Endodermal cell (in vitro differentiated cells): ENCODE measurements at regions not wholly inside any gene's neighbourhood (a gene's known extent, or its start where the extent isn't known, plus 50 kb on each side); places are given as distances from the start of the nearest gene placed in this dataset.

ENCODE experiments used
- DNase-seq: peaks from one replicate; pipeline ENCODE4 v3.0.0-alpha.2; 2017
- H3K27ac ChIP-seq: 2 replicates; pipeline ENCODE4 v1.5.1; 2013; ENCODE audit warnings: mild to moderate bottlenecking, low read depth, low read length, moderate library complexity
- H3K27me3 ChIP-seq: 2 replicates; pipeline ENCODE4 v1.6.1; 2013; ENCODE audit warnings: mild to moderate bottlenecking, low read length, moderate library complexity; ENCODE audit not compliant: insufficient read depth, control insufficient read depth, poor library complexity, severe bottlenecking
- H3K36me3 ChIP-seq: 2 replicates; pipeline ENCODE4 v1.7.0; 2013; ENCODE audit warnings: mild to moderate bottlenecking, low read length, moderate library complexity; ENCODE audit not compliant: control insufficient read depth, insufficient read depth
- H3K4me1 ChIP-seq: one replicate; pipeline ENCODE4 v1.7.0; 2013; ENCODE audit warnings: low read length; ENCODE audit not compliant: control insufficient read depth, insufficient read depth
- H3K4me3 ChIP-seq: 2 replicates; pipeline ENCODE4 v1.5.1; 2013; ENCODE audit warnings: mild to moderate bottlenecking, low read length, moderate library complexity
- H3K9ac ChIP-seq: 2 replicates; pipeline ENCODE4 v1.6.1; 2013; ENCODE audit warnings: mild to moderate bottlenecking, low read length, moderate library complexity; ENCODE audit not compliant: poor library complexity, severe bottlenecking; ENCODE audit errors: extremely low read depth
- H3K9me3 ChIP-seq: 2 replicates; pipeline ENCODE4 v1.6.1; 2013; ENCODE audit warnings: mild to moderate bottlenecking, low read length, moderate library complexity; ENCODE audit not compliant: control insufficient read depth
- H3K27ac Mint-ChIP-seq: 2 replicates; pipeline ENCODE4 v1.8.0; 2020; ENCODE audit warnings: mixed read lengths
- H3K27me3 Mint-ChIP-seq: 2 replicates; pipeline ENCODE4 v1.8.0; 2021; ENCODE audit warnings: mild to moderate bottlenecking, mixed read lengths; ENCODE audit not compliant: insufficient read depth
- H3K36me3 Mint-ChIP-seq: 2 replicates; pipeline ENCODE4 v1.8.0; 2020; ENCODE audit warnings: low read depth, mixed read lengths
- H3K4me1 Mint-ChIP-seq: 2 replicates; pipeline ENCODE4 v1.8.0; 2020; ENCODE audit warnings: mixed read lengths
- H3K4me3 Mint-ChIP-seq: 2 replicates; pipeline ENCODE4 v1.8.0; 2020; ENCODE audit warnings: mild to moderate bottlenecking, moderate library complexity, mixed read lengths
- H3K9me3 Mint-ChIP-seq: 2 replicates; pipeline ENCODE4 v1.8.0; 2020; ENCODE audit warnings: mild to moderate bottlenecking, mixed read lengths
- CTCF ChIP-seq: fragments of 200-600 bp; sonication (generic); conservative IDR thresholded peaks from 2 replicates; pipeline ENCODE4 v1.5.0; 2021; ENCODE audit warnings: antibody characterized with exemption, mild to moderate bottlenecking
- WGBS, 2 experiments: methylation state at CpG; one replicate each; pipeline versions ENCODE4 v1.1.5 to v1.1.7; 2013; ENCODE audit warnings: missing lambda C conversion rate in 2 of 2, mixed read lengths in 1 of 2; ENCODE audit not compliant: insufficient coverage in 1 of 2, insufficient read length in 1 of 2; 5-methylcytosine and 5-hydroxymethylcytosine counted together

GRCh38 chr6:154579485-154579884 lies 69.0 kb upstream of the CNKSR3 start:
- Histone ChIP-seq H3K36me3 (no peaks in the 10 kb centered on the region), H3K4me1 (no peaks in the 10 kb centered on the region), H3K9ac (no peak overlapping the region), H3K27me3 (no peaks in the 10 kb centered on the region), H3K4me3 (no peak overlapping the region), H3K27ac (no peak overlapping the region), H3K9me3 (no peaks in the 10 kb centered on the region)
- no peak overlapping the region for H3K27ac Mint-ChIP-seq
- no peaks in the 10 kb centered on the region for H3K27me3 Mint-ChIP-seq
- DNase-seq, result no peak
- no peak for TF ChIP-seq CTCF
- no peaks in the 10 kb centered on the region for H3K4me1 Mint-ChIP-seq
- 98% methylated on average over 2 of the region's 3 CpGs; no CpG with 5 or more reads in 1 of the 2 experiments for WGBS, 2 experiments
- H3K36me3 Mint-ChIP-seq, result no peaks in the 10 kb centered on the region
- H3K4me3 Mint-ChIP-seq, result no peak overlapping the region
- H3K9me3 Mint-ChIP-seq, result peaks cover 5% of the 10 kb centered on the region

GRCh38 chr6:154580397-154581135 lies 70.1 kb upstream of the CNKSR3 start:
- Mint-ChIP-seq H3K9me3 (peaks cover 5% of the 10 kb centered on the region), H3K27me3 (no peaks in the 10 kb centered on the region), H3K4me3 (no peak overlapping the region), H3K4me1 (peaks cover 3% of the 10 kb centered on the region), H3K27ac (no peak overlapping the region), H3K36me3 (no peaks in the 10 kb centered on the region)
- Histone ChIP-seq H3K27ac (no peak overlapping the region), H3K27me3 (no peaks in the 10 kb centered on the region), H3K4me3 (no peak overlapping the region), H3K9ac (no peak overlapping the region), H3K4me1 (no peaks in the 10 kb centered on the region), H3K36me3 (no peaks in the 10 kb centered on the region), H3K9me3 (no peaks in the 10 kb centered on the region)
- DNase-seq, result no peak
- TF ChIP-seq CTCF, result no peak

- no peak overlapping the region for H3K9ac ChIP-seq
- no peak overlapping the region for H3K4me3 ChIP-seq
- H3K27me3 ChIP-seq, result no peaks in the 10 kb centered on the region
- TF ChIP-seq CTCF, result no peak
- H3K27ac ChIP-seq, result no peak overlapping the region
- H3K4me3 Mint-ChIP-seq, result no peak overlapping the region
- no peak for DNase-seq
- no peak overlapping the region for H3K27ac Mint-ChIP-seq
- H3K9me3 ChIP-seq, result no peaks in the 10 kb centered on the region
- no peaks in the 10 kb centered on the region for H3K27me3 Mint-ChIP-seq
- 93% methylated on average over 1 of the region's 1 CpG; no CpG with 5 or more reads in 1 of the 2 experiments for WGBS, 2 experiments
- peaks cover 5% of the 10 kb centered on the region for H3K9me3 Mint-ChIP-seq
- peaks cover 3% of the 10 kb centered on the region for H3K4me1 Mint-ChIP-seq
- H3K36me3 Mint-ChIP-seq, result no peaks in the 10 kb centered on the region
- no peaks in the 10 kb centered on the region for H3K4me1 ChIP-seq
- H3K36me3 ChIP-seq, result no peaks in the 10 kb centered on the region
Observed at GRCh38 chr6:154582696-154583095, 72.2 kb upstream of the CNKSR3 start.
